Endothelial cell of umbilical vein (primary cell): ENCODE measurements at regions not wholly inside any gene's neighbourhood (a gene's known extent, or its start where the extent isn't known, plus 50 kb on each side); places are given as distances from the start of the nearest gene placed in this dataset.

ENCODE experiments used
- BruUV-seq: library from RNA; stranded (reverse); fragments of 400-500 nt; replicated peaks from 2 replicates; lab custom pipeline; 2021; lab: Mats Ljungman, UMichigan
- CTCF ChIA-PET: fragments of 300-600, 350-600 bp; sonication (Branson Sonifier 250); formaldehyde crosslinking; loops from one replicate; lab custom pipeline; 2021; ENCODE audit warnings: antibody characterized with exemption, inconsistent platforms; lab: Charles Lee
- POLR2A ChIA-PET: fragments of 300-600, 350-600 bp; sonication (Branson Sonifier 250); formaldehyde crosslinking; loops from one replicate; lab custom pipeline; 2021; ENCODE audit warnings: antibody characterized with exemption, inconsistent platforms; lab: Charles Lee
- DNase-seq: peaks from one replicate; pipeline ENCODE4 v3.0.0-alpha.2; 2011; ENCODE audit warnings: low read depth, low spot score
- FAIRE-seq: peaks from 2 replicates; lab custom pipeline; 2011; peaks lifted over from hg19 to GRCh38; lab: Jason Lieb, UNC
- H2AFZ ChIP-seq: 2 replicates; pipeline ENCODE4 v1.6.0; 2012; ENCODE audit warnings: low read depth, low read length, control low read depth, inconsistent platforms
- H3K27ac ChIP-seq: 2 replicates; pipeline ENCODE4 v1.5.1; 2011; ENCODE audit warnings: low read depth, mild to moderate bottlenecking, control low read depth, low read length, moderate library complexity; ENCODE audit not compliant: insufficient read depth
- H3K27me3 ChIP-seq, 2 experiments: 2 replicates each; pipeline versions ENCODE4 v1.6.0 to v1.6.1; 2011; ENCODE audit warnings: low read length in 2 of 2, mixed read lengths in 1 of 2; ENCODE audit not compliant: control insufficient read depth in 2 of 2, insufficient read depth in 2 of 2
- H3K36me3 ChIP-seq, 2 experiments: 2 replicates in 1 of 2; 3 replicates in 1 of 2; pipeline ENCODE4 v1.5.1; 2011; ENCODE audit warnings: low read length in 2 of 2, mild to moderate bottlenecking in 1 of 2, moderate library complexity in 1 of 2; ENCODE audit not compliant: control insufficient read depth in 2 of 2, insufficient read depth in 2 of 2; ENCODE audit errors: extremely low read depth in 1 of 2
- H3K4me1 ChIP-seq: 3 replicates; pipeline ENCODE4 v1.5.1; 2011; ENCODE audit warnings: mild to moderate bottlenecking, low read length; ENCODE audit not compliant: control insufficient read depth, insufficient read depth; ENCODE audit errors: extremely low read depth
- H3K4me2 ChIP-seq: 2 replicates; pipeline ENCODE4 v1.6.1; 2011; ENCODE audit warnings: low read length, control low read depth, mixed read lengths; ENCODE audit not compliant: insufficient read depth
- H3K4me3 ChIP-seq, 3 experiments: fragments of 200-600 bp in 1 of 3; sonication (generic), shearing (Covaris generic) in 1 of 3; replicated peaks in 1 of 3; 2 replicates each; pipeline ENCODE4 v1.5.1; 2011 to 2016; ENCODE audit warnings: control low read depth in 3 of 3, low read length in 3 of 3, mild to moderate bottlenecking in 2 of 3, inconsistent platforms in 1 of 3, low read depth in 1 of 3, moderate library complexity in 1 of 3; ENCODE audit not compliant: insufficient read depth in 1 of 3
- H3K79me2 ChIP-seq: 2 replicates; pipeline ENCODE4 v1.6.0; 2012; ENCODE audit warnings: low read length, inconsistent platforms; ENCODE audit not compliant: control insufficient read depth, insufficient read depth
- H3K9ac ChIP-seq: replicated peaks from 2 replicates; pipeline ENCODE3; 2011; ENCODE audit warnings: low read length, control low read depth; ENCODE audit not compliant: insufficient read depth; ENCODE audit errors: extremely low read depth
- H3K9me1 ChIP-seq: replicated peaks from 3 replicates; pipeline ENCODE4 v1.6.0; 2011; ENCODE audit warnings: mild to moderate bottlenecking, low read length; ENCODE audit not compliant: control insufficient read depth, insufficient read depth; ENCODE audit errors: extremely low read depth
- H3K9me3 ChIP-seq: replicated peaks from 2 replicates; pipeline ENCODE4 v1.5.1; 2012; ENCODE audit warnings: low read length, inconsistent platforms; ENCODE audit not compliant: control insufficient read depth, insufficient read depth
- H4K20me1 ChIP-seq: replicated peaks from 2 replicates; pipeline ENCODE3; 2011; ENCODE audit warnings: mild to moderate bottlenecking, low read length; ENCODE audit not compliant: control insufficient read depth, insufficient read depth; ENCODE audit errors: extremely low read depth
- EZH2 ChIP-seq: IDR thresholded peaks from 2 replicates; pipeline ENCODE4 v1.6.1; 2012; ENCODE audit warnings: borderline replicate concordance, low read depth, mild to moderate bottlenecking, moderate library complexity, low read length, inconsistent platforms; ENCODE audit not compliant: severe bottlenecking
- FOS ChIP-seq: IDR thresholded peaks from 2 replicates; pipeline ENCODE4 v1.6.1; 2011; ENCODE audit warnings: mild to moderate bottlenecking, low read length, moderate library complexity, borderline replicate concordance; ENCODE audit not compliant: insufficient read depth
- GATA2 ChIP-seq: IDR thresholded peaks from 2 replicates; pipeline ENCODE4 v1.7.0; 2011; ENCODE audit warnings: low read depth, mild to moderate bottlenecking, moderate library complexity, mixed read lengths, low read length; ENCODE audit not compliant: insufficient read length, insufficient read depth
- JUN ChIP-seq: IDR thresholded peaks from 2 replicates; pipeline ENCODE4 v1.6.1; 2011; ENCODE audit warnings: borderline replicate concordance, low read depth; ENCODE audit not compliant: insufficient read length, insufficient read depth
- MAX ChIP-seq: IDR thresholded peaks from 2 replicates; pipeline ENCODE4 v1.6.1; 2011; ENCODE audit not compliant: insufficient read depth, insufficient read length
- MYC ChIP-seq: IDR thresholded peaks from one replicate; pipeline ENCODE4 v1.6.1; 2011; ENCODE audit warnings: mild to moderate bottlenecking, low read depth, low read length
- POLR2A ChIP-seq: IDR thresholded peaks from 2 replicates; pipeline ENCODE4 v1.6.1; 2012; ENCODE audit warnings: low read depth, mild to moderate bottlenecking, control low read depth, low read length
- POLR2AphosphoS5 ChIP-seq: IDR thresholded peaks from 2 replicates; pipeline ENCODE4 v1.6.1; 2012; ENCODE audit warnings: low read depth, mild to moderate bottlenecking, control low read depth, low read length, moderate library complexity; ENCODE audit not compliant: insufficient read depth
- dilution Hi-C: fragments of 300-500 bp; cut with MboI; formaldehyde crosslinking; loops from one replicate; pipeline ENCODE4 v1.15.0; 2019; ENCODE audit warnings: low sequenced_read_pairs; ENCODE audit not compliant: extremely low pct_ligation_motif_present
- intact Hi-C: fragments of 100-400 bp; cut with micrococcal nuclease; formaldehyde crosslinking; loops from one replicate; pipeline ENCODE4 v1.10.0; 2022
- TF ChIP-seq, protein P1 (sequence below), 2 donors: IDR thresholded peaks; 1 replicate in 1 of 2; 2 replicates in 1 of 2; pipeline ENCODE4 v1.5.1; 2011; ENCODE audit warnings: low read length in 2 of 2, mild to moderate bottlenecking in 2 of 2, moderate library complexity in 2 of 2, control low read depth in 1 of 2, inconsistent platforms in 1 of 2, low read depth in 1 of 2; ENCODE audit not compliant: insufficient read depth in 1 of 2; ENCODE audit errors: extremely low read depth in 1 of 2

- Histone ChIP-seq H3K79me2 (no peaks in the 10 kb centered on the region), H3K27me3 (no peaks in the 10 kb centered on the region), H2AFZ (no peak overlapping the region), H3K4me2 (no peak overlapping the region), H3K36me3 (no peaks in the 10 kb centered on the region), H3K27ac (no peak overlapping the region), H3K9me3 (no peaks in the 10 kb centered on the region), H4K20me1 (no peaks in the 10 kb centered on the region), H3K9me1 (no peaks in the 10 kb centered on the region), H3K4me1 (no peaks in the 10 kb centered on the region), H3K4me3 (no peak overlapping the region), H3K9ac (no peak overlapping the region)
- BruUV-seq = no TSS peak
- CTCF ChIA-PET = no interaction called here
- FAIRE-seq (no peak), DNase-seq (no peak)
- TF ChIP-seq EZH2 = no peak
- no peak for TF ChIP-seq MYC
- TF ChIP-seq POLR2A = no peak
- TF ChIP-seq MAX = no peak
- TF ChIP-seq JUN = no peak
- no peak for TF ChIP-seq GATA2
- dilution Hi-C loops = no loop called here
- POLR2A ChIA-PET = no interaction called here
- intact Hi-C loops = no loop called here
Measured at GRCh38 chr18:65601775-65602174, 149.0 kb upstream of the CDH7 start.

DNA sequence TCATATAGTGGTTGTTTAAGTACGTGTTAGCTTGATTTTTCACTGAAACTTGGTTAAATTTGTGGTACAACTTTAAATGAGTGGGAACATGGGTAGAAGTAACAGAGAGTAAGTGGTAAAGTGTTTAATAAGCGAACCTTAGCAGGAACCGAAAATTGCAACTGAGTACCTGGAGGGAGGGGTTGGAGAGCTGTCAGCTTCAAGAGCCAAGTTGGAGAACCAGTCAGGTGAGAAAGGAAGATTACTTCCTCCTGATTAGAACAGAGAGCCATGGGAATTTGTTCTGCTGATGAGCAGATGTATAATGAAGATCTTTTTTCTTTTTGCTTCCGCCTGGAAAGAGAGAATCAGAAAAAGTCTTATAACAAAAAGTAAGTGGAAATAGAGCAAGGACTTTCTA is 158.4 kb upstream of the CDH7 start:
- CTCF ChIA-PET = no interaction called here

More for the DNA sequence above, 158.4 kb upstream of the CDH7 start:
- Histone ChIP-seq H3K9ac (no peak overlapping the region), H3K9me1 (no peaks in the 10 kb centered on the region), H3K4me1 (no peaks in the 10 kb centered on the region), H3K79me2 (no peaks in the 10 kb centered on the region), H4K20me1 (no peaks in the 10 kb centered on the region), H3K27me3 (no peaks in the 10 kb centered on the region), H3K4me3 (no peak overlapping the region), H3K36me3 (no peaks in the 10 kb centered on the region), H3K27ac (no peak overlapping the region), H3K9me3 (peaks cover 2% of the 10 kb centered on the region), H3K4me2 (no peak overlapping the region), H2AFZ (no peak overlapping the region)
- TF ChIP-seq JUN (no peak), FOS (no peak), MYC (no peak), GATA2 (no peak), POLR2AphosphoS5 (no peak), POLR2A (no peak), EZH2 (no peak), MAX (no peak)
- TF ChIP-seq, protein P1, sequence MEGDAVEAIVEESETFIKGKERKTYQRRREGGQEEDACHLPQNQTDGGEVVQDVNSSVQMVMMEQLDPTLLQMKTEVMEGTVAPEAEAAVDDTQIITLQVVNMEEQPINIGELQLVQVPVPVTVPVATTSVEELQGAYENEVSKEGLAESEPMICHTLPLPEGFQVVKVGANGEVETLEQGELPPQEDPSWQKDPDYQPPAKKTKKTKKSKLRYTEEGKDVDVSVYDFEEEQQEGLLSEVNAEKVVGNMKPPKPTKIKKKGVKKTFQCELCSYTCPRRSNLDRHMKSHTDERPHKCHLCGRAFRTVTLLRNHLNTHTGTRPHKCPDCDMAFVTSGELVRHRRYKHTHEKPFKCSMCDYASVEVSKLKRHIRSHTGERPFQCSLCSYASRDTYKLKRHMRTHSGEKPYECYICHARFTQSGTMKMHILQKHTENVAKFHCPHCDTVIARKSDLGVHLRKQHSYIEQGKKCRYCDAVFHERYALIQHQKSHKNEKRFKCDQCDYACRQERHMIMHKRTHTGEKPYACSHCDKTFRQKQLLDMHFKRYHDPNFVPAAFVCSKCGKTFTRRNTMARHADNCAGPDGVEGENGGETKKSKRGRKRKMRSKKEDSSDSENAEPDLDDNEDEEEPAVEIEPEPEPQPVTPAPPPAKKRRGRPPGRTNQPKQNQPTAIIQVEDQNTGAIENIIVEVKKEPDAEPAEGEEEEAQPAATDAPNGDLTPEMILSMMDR (IDR thresholded peaks at IDR 0.05; ENCODE audit: extremely low read depth in 1 of 2, insufficient read depth in 1 of 2, low read depth in 1 of 2, low read length in 2 of 2) = no peak
- DNase-seq (no peak), FAIRE-seq (no peak)
- dilution Hi-C loops (no loop called here), intact Hi-C loops (no loop called here)
- no TSS peak for BruUV-seq
- POLR2A ChIA-PET = no interaction called here
